Activated naive CD8-positive, alpha-beta T cell treated with anti-CD3 and anti-CD28 coated beads, Interleukin-2, amount 10 ng/mL, durations not matched to agents 7 days and 5 days (primary cell): ENCODE measurements at regions not wholly inside any gene's neighbourhood (a gene's known extent, or its start where the extent isn't known, plus 50 kb on each side); places are given as distances from the start of the nearest gene placed in this dataset.

Experiments
- ATAC-seq: fragments of 150-1000 bp; cut with Tn5 transposase; one replicate; pipeline ENCODE4 v1.10.0; 2021; ENCODE audit warnings: low read depth, moderate library complexity
- POLR2A ChIA-PET: fragments of 350-600 bp; sonication (Branson Sonifier 250); formaldehyde crosslinking; loops from one replicate; lab custom pipeline; 2021; ENCODE audit warnings: antibody characterized with exemption; lab: Charles Lee
- DNase-seq: peaks from one replicate; pipeline ENCODE4 v3.0.0; 2021
- H3K27ac Mint-ChIP-seq: one replicate; pipeline ENCODE4 v1.8.0; 2022; ENCODE audit warnings: mild to moderate bottlenecking, mixed read lengths
- H3K27me3 Mint-ChIP-seq: one replicate; pipeline ENCODE4 v1.8.0; 2022; ENCODE audit warnings: mild to moderate bottlenecking, moderate library complexity, mixed read lengths
- H3K36me3 Mint-ChIP-seq: one replicate; pipeline ENCODE4 v1.8.0; 2021; ENCODE audit warnings: mild to moderate bottlenecking, mixed read lengths
- H3K4me1 Mint-ChIP-seq: one replicate; pipeline ENCODE4 v1.8.0; 2021; ENCODE audit warnings: mixed read lengths
- H3K4me3 Mint-ChIP-seq: one replicate; pipeline ENCODE4 v1.8.0; 2022; ENCODE audit warnings: mild to moderate bottlenecking, moderate library complexity, mixed read lengths
- H3K9me3 Mint-ChIP-seq: one replicate; pipeline ENCODE4 v1.8.0; 2021; ENCODE audit warnings: mixed read lengths

- no peak for ATAC-seq
- POLR2A ChIA-PET = no interaction called here
These were observed 340.2 kb downstream of the DHX35 start for GRCh38 chr20:39302312-39302711.

GRCh38 chr20:39299783-39300182 is 337.6 kb downstream of the DHX35 start:
- H3K9me3 Mint-ChIP-seq = no peaks in the 10 kb centered on the region

More at GRCh38 chr20:39302312-39302711, 340.2 kb downstream of the DHX35 start:
- Mint-ChIP-seq H3K9me3 (no peaks in the 10 kb centered on the region), H3K4me1 (no peaks in the 10 kb centered on the region), H3K27me3 (no peaks in the 10 kb centered on the region), H3K36me3 (no peaks in the 10 kb centered on the region), H3K27ac (no peak overlapping the region), H3K4me3 (no peak overlapping the region)
- no peak for DNase-seq

GRCh38 chr20:39298571-39299506 is 336.7 kb downstream of the DHX35 start:
- no peak for ATAC-seq
- peaks cover 2% of the 10 kb centered on the region for H3K27me3 Mint-ChIP-seq

More at GRCh38 chr20:39299783-39300182, 337.6 kb downstream of the DHX35 start:
- Mint-ChIP-seq H3K27me3 (no peaks in the 10 kb centered on the region), H3K27ac (no peak overlapping the region), H3K4me1 (no peaks in the 10 kb centered on the region), H3K36me3 (no peaks in the 10 kb centered on the region), H3K4me3 (no peak overlapping the region)
- DNase-seq (no peak), ATAC-seq (no peak)
- POLR2A ChIA-PET = no interaction called here

GRCh38 chr20:39298121-39298520 is 336.0 kb downstream of the DHX35 start:
- Mint-ChIP-seq H3K4me3 (no peak overlapping the region), H3K27me3 (peaks cover 2% of the 10 kb centered on the region), H3K9me3 (no peaks in the 10 kb centered on the region), H3K4me1 (no peaks in the 10 kb centered on the region), H3K27ac (no peak overlapping the region), H3K36me3 (no peaks in the 10 kb centered on the region)
- POLR2A ChIA-PET = no interaction called here
- ATAC-seq (no peak), DNase-seq (no peak)

More at GRCh38 chr20:39298571-39299506, 336.7 kb downstream of the DHX35 start:
- DNase-seq = no peak
- POLR2A ChIA-PET = no interaction called here
- Mint-ChIP-seq H3K36me3 (no peaks in the 10 kb centered on the region), H3K4me3 (no peak overlapping the region), H3K4me1 (no peaks in the 10 kb centered on the region), H3K27ac (no peak overlapping the region), H3K9me3 (no peaks in the 10 kb centered on the region)

GRCh38 chr20:39295301-39295700 is 333.2 kb downstream of the DHX35 start:
- Mint-ChIP-seq H3K27me3 (peaks cover 4% of the 10 kb centered on the region), H3K36me3 (no peaks in the 10 kb centered on the region), H3K4me1 (no peaks in the 10 kb centered on the region), H3K4me3 (no peak overlapping the region), H3K9me3 (no peaks in the 10 kb centered on the region), H3K27ac (no peak overlapping the region)
- ATAC-seq = no peak
- no peak for DNase-seq
- POLR2A ChIA-PET = no interaction called here

- ATAC-seq = no peak
- H3K4me1 Mint-ChIP-seq = no peaks in the 10 kb centered on the region
- POLR2A ChIA-PET = no interaction called here
- H3K9me3 Mint-ChIP-seq = no peaks in the 10 kb centered on the region
- no peaks in the 10 kb centered on the region for H3K36me3 Mint-ChIP-seq
- peaks cover 6% of the 10 kb centered on the region for H3K27me3 Mint-ChIP-seq
- no peak overlapping the region for H3K4me3 Mint-ChIP-seq
- no peak overlapping the region for H3K27ac Mint-ChIP-seq
- DNase-seq = no peak
These were observed 332.1 kb downstream of the DHX35 start for GRCh38 chr20:39294137-39294725.

- no peaks in the 10 kb centered on the region for H3K4me1 Mint-ChIP-seq
- DNase-seq (no peak), ATAC-seq (no peak)
- no peaks in the 10 kb centered on the region for H3K36me3 Mint-ChIP-seq
- POLR2A ChIA-PET = no interaction called here
- H3K4me3 Mint-ChIP-seq = no peak overlapping the region
- H3K27ac Mint-ChIP-seq = no peak overlapping the region
- no peaks in the 10 kb centered on the region for H3K9me3 Mint-ChIP-seq
- peaks cover 8% of the 10 kb centered on the region for H3K27me3 Mint-ChIP-seq
These were observed 330.1 kb downstream of the DHX35 start for GRCh38 chr20:39292193-39292736.

GRCh38 chr20:39291301-39291700 is 329.2 kb downstream of the DHX35 start:
- POLR2A ChIA-PET = no interaction called here
- no peak overlapping the region for H3K27ac Mint-ChIP-seq
- DNase-seq (no peak), ATAC-seq (no peak)
- no peak overlapping the region for H3K4me3 Mint-ChIP-seq
- H3K9me3 Mint-ChIP-seq = no peaks in the 10 kb centered on the region
- H3K4me1 Mint-ChIP-seq = no peaks in the 10 kb centered on the region
- H3K36me3 Mint-ChIP-seq = no peaks in the 10 kb centered on the region
- H3K27me3 Mint-ChIP-seq = peaks cover 8% of the 10 kb centered on the region

- Mint-ChIP-seq H3K27ac (no peak overlapping the region), H3K27me3 (peaks cover 8% of the 10 kb centered on the region), H3K4me1 (no peaks in the 10 kb centered on the region), H3K36me3 (no peaks in the 10 kb centered on the region), H3K9me3 (no peaks in the 10 kb centered on the region), H3K4me3 (no peak overlapping the region)
- POLR2A ChIA-PET = no interaction called here
- ATAC-seq (no peak), DNase-seq (no peak)
These were observed 328.4 kb downstream of the DHX35 start for GRCh38 chr20:39290575-39290974.

GRCh38 chr20:39289831-39290230 is 327.7 kb downstream of the DHX35 start:
- no peak overlapping the region for H3K4me3 Mint-ChIP-seq
- POLR2A ChIA-PET = no interaction called here
- H3K27ac Mint-ChIP-seq = no peak overlapping the region
- DNase-seq (no peak), ATAC-seq (no peak)
- H3K9me3 Mint-ChIP-seq = no peaks in the 10 kb centered on the region
- no peaks in the 10 kb centered on the region for H3K36me3 Mint-ChIP-seq
- H3K27me3 Mint-ChIP-seq = peaks cover 8% of the 10 kb centered on the region
- no peaks in the 10 kb centered on the region for H3K4me1 Mint-ChIP-seq

GRCh38 chr20:39289316-39289715 is 327.2 kb downstream of the DHX35 start:
- no peak overlapping the region for H3K4me3 Mint-ChIP-seq

GRCh38 chr20:39283464-39283863 is 321.3 kb downstream of the DHX35 start:
- POLR2A ChIA-PET = no interaction called here
- ATAC-seq = no peak
- Mint-ChIP-seq H3K4me1 (no peaks in the 10 kb centered on the region), H3K4me3 (no peak overlapping the region), H3K27ac (no peak overlapping the region), H3K9me3 (no peaks in the 10 kb centered on the region), H3K27me3 (peaks cover 10% of the 10 kb centered on the region), H3K36me3 (no peaks in the 10 kb centered on the region)
- DNase-seq = no peak

More at GRCh38 chr20:39289316-39289715, 327.2 kb downstream of the DHX35 start:
- DNase-seq (no peak), ATAC-seq (no peak)
- POLR2A ChIA-PET = no interaction called here
- H3K36me3 Mint-ChIP-seq = no peaks in the 10 kb centered on the region
- no peaks in the 10 kb centered on the region for H3K9me3 Mint-ChIP-seq
- H3K27me3 Mint-ChIP-seq = peaks cover 7% of the 10 kb centered on the region
- H3K4me1 Mint-ChIP-seq = no peaks in the 10 kb centered on the region
- no peak overlapping the region for H3K27ac Mint-ChIP-seq

GRCh38 chr20:39282619-39283092 is 320.5 kb downstream of the DHX35 start:
- Mint-ChIP-seq H3K4me3 (no peak overlapping the region), H3K36me3 (no peaks in the 10 kb centered on the region), H3K27me3 (peaks cover 13% of the 10 kb centered on the region), H3K9me3 (no peaks in the 10 kb centered on the region), H3K4me1 (no peaks in the 10 kb centered on the region), H3K27ac (no peak overlapping the region)
- DNase-seq (no peak), ATAC-seq (no peak)
- POLR2A ChIA-PET = no interaction called here
